SU-DHL-6 (cell line): ENCODE measurements at regions not wholly inside any gene's neighbourhood (a gene's known extent, or its start where the extent isn't known, plus 50 kb on each side); places are given as distances from the start of the nearest gene placed in this dataset.

Source experiments
- CTCF ChIP-seq: fragments of 200-600 bp; sonication (generic); IDR thresholded peaks from one replicate; pipeline ENCODE4 v1.5.1; 2017; ENCODE audit warnings: antibody characterized with exemption, mild to moderate bottlenecking, low read length, moderate library complexity; ENCODE audit not compliant: insufficient read depth, poor library complexity, severe bottlenecking
- EZH2phosphoT487 ChIP-seq: fragments of 200-600 bp; sonication (generic), shearing (Covaris generic); conservative IDR thresholded peaks from 2 replicates; pipeline ENCODE4 v1.6.1; 2018; ENCODE audit warnings: mild to moderate bottlenecking, antibody characterized with exemption, low read length, moderate library complexity, mixed read lengths

DNA sequence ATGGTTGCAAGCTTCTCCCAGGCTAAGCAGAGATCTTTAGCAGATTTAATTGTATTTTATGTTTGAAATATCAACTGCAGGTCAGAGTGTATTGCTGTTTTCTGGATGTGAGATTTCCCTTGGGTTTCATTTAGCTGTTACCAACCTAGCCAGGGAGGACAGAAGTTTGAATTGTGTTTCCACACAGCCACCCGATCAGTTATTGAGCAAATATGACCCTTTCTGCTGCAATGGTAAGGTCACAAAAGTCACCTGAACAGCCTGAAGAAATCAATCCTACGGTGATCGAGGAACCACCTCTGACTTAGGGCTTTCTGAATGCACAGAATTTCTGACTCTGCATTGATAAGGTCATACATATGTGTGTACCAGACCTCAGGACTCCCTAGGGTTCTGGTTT, 419.9 kb downstream of the MAN2A1 start:
- TF ChIP-seq CTCF (no peak), EZH2phosphoT487 (no peak)
